HUES6 (cell line): ENCODE measurements at regions not wholly inside any gene's neighbourhood (a gene's known extent, or its start where the extent isn't known, plus 50 kb on each side); places are given as distances from the start of the nearest gene placed in this dataset.

Source experiments
- H3K27ac ChIP-seq: 2 replicates; pipeline ENCODE4 v1.7.0; 2013; ENCODE audit warnings: low read depth, mild to moderate bottlenecking, low read length, inconsistent platforms
- H3K27me3 ChIP-seq: 2 replicates; pipeline ENCODE4 v1.6.1; 2013; ENCODE audit warnings: low read length; ENCODE audit not compliant: control insufficient read depth, insufficient read depth
- H3K36me3 ChIP-seq: 2 replicates; pipeline ENCODE4 v1.6.1; 2013; ENCODE audit warnings: low read length; ENCODE audit not compliant: control insufficient read depth, insufficient read depth
- H3K4me1 ChIP-seq: 2 replicates; pipeline ENCODE4 v1.6.1; 2013; ENCODE audit warnings: low read length; ENCODE audit not compliant: control insufficient read depth, insufficient read depth
- H3K4me3 ChIP-seq: 2 replicates; pipeline ENCODE4 v1.5.1; 2013; ENCODE audit warnings: low read depth, low read length
- H3K9ac ChIP-seq: one replicate; pipeline ENCODE4 v1.6.1; 2013; ENCODE audit warnings: mild to moderate bottlenecking, low read length
- H3K9me3 ChIP-seq: 2 replicates; pipeline ENCODE4 v1.6.1; 2013; ENCODE audit warnings: low read depth, low read length; ENCODE audit not compliant: control insufficient read depth, insufficient read depth

DNA sequence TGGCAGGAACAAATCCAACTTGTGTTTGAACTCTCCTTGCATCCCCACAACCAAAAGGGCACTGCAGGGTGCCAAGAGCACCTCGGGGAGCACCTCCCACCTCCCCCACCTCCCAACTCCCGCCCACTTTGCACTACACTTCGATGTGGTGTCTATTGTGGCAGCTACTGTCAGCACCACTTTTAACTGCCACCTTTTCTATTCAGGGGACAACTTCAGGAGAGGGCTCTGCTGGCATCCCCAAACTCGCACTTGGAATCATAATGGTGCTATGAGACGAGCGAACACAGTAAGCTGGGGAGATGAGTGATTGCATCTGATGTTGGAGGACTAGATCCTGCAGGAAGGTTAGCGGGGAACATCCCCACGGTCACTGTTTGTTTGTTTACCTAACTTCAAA, 238.2 kb upstream of the PROX1 start:
- no peaks in the 10 kb centered on the region for H3K27me3 ChIP-seq
- peaks cover 6% of the 10 kb centered on the region; the same call in 1 of the 2 replicates for H3K9me3 ChIP-seq
- H3K4me1 ChIP-seq, result no peaks in the 10 kb centered on the region; the same call in 1 of the 2 replicates
- no peak overlapping the region for H3K27ac ChIP-seq
- H3K9ac ChIP-seq, result no peak overlapping the region
- H3K4me3 ChIP-seq, result no peak overlapping the region
- no peaks in the 10 kb centered on the region for H3K36me3 ChIP-seq

DNA sequence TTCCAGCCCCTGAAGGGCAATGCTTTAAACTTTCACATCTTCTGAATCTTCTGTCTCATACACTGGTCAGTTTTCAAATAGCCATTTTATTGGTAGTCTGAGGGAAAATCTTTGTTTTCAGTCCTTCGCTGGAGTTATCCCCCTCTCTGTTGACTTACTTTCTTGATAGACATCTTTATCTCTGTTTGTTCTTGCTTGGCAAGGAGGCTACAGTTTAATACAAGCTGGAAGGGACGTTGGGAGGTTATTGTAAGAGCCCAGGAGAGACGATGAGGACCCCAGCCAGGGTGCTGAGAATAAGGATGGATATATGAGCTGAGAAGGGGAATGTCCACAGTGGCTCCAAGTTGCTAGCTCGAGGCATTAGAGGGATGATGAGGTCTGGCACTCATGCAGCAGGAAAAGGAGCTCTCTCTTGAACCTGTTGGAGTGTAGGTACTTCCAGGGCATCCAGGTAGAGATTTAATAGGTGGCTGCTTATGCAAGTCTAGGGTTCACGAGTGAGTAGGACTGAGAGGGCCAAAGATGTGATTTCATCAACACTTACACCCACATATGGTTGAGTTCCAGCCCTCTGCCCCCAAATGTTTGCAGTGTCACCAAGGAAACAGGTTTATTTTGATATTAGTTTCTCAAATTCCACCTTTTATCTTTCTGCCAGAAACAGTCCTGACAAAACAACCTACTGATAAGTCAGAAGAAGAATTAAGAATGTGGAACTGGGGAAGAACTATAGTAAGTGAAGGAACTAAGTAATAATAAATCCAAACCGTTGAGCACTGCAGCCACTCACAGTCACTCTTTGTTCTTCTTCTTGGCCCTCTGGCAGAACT, 237.3 kb upstream of the PROX1 start:
- H3K27ac ChIP-seq, result no peak overlapping the region
- H3K9me3 ChIP-seq, result peaks cover 6% of the 10 kb centered on the region; the same call in 1 of the 2 replicates
- H3K27me3 ChIP-seq, result no peaks in the 10 kb centered on the region
- no peaks in the 10 kb centered on the region for H3K36me3 ChIP-seq
- no peaks in the 10 kb centered on the region for H3K4me1 ChIP-seq
- H3K9ac ChIP-seq, result no peak overlapping the region
- no peak overlapping the region for H3K4me3 ChIP-seq

DNA sequence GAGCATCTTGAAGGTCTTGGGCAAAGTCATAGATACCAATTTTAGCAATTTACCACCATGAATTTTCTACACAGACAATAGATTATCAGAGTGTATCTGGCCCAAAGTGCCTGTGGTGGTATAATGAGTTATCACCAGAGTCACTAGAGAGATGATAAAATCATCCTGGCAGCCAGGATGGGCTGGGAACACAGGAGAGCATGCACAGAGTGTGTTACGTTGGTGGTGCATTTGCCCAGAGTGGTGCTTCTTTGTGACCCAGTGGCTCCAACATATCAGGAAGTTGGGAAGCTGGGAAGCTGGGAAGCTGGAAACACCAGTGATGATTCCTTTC, 236.7 kb upstream of the PROX1 start:
- Histone ChIP-seq H3K4me3 (no peak overlapping the region), H3K4me1 (no peaks in the 10 kb centered on the region), H3K9me3 (peaks cover 6% of the 10 kb centered on the region; the same call in 1 of the 2 replicates), H3K36me3 (no peaks in the 10 kb centered on the region), H3K9ac (no peak overlapping the region), H3K27me3 (no peaks in the 10 kb centered on the region), H3K27ac (no peak overlapping the region)

DNA sequence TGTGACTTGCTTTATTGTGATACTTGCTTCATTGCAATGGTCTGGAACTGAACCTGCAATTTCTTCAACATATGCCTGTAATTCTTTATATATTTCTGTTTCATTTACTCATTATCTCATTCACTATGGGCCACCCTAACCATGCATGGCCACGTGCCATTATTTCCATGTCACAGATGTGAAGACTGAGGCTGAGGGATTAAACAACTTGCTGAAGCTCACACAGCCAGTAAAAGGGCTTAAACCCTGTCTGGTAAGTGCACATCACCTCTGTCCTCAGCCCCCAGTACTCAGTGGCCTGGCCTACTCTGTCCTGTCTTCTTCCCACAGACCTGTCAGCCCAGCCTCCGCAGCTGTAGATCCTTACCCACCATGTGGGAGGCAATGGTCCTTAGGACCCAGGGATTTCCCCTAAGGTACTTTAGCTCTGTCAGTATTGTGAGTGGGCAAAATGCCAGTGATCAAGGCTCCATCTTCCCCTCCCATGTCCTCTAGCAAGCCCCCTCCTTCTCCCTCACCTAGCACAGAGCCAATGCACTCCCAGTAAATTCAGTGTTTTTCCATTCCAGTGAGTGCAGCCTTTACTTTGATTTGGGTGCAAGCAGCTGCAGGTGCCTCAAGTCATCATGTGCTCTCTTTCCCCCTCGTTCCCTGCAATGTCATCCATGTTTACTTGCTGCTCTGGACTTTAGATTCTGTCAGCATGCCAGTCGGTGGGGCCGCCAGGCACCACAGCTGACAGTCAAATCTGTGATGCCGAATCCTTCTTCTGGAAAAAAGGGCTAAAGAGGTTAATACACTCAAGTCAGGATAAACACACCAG, 228.2 kb upstream of the PROX1 start:
- Histone ChIP-seq H3K4me1 (peaks cover 15% of the 10 kb centered on the region; the same call in 1 of the 2 replicates), H3K9me3 (peaks cover 4% of the 10 kb centered on the region; the same call in 1 of the 2 replicates), H3K36me3 (no peaks in the 10 kb centered on the region), H3K9ac (no peak overlapping the region), H3K27ac (no peak overlapping the region), H3K4me3 (no peak overlapping the region), H3K27me3 (no peaks in the 10 kb centered on the region)

DNA sequence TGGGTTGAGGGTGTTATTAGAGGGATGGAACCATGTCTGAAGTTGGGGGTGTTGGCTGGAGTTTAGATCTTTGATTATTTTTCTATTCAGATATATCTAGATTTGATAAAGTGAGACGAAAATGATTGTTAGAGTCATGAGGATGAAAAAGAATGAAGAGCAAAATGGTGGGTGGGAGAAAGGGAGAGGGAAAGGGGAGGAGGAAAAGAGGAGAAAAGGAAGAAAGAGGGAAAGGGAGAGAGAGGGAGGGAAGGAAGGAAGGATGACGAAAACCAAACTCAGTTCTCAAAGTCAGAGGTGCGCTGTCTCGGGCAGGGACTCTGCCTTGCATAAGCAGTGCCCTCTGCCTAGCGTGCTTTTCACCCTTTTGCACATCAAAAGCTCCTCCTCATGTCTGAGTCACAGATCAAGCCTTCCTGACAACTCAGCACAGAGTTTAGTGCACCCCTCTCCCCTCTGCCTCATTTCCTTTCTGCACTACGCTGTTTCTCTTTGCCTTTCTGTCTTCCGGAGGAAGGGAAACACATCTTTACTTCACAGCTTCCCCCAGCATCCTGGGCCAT, 225.8 kb upstream of the PROX1 start:
- H3K27ac ChIP-seq, result no peak overlapping the region
- no peaks in the 10 kb centered on the region for H3K36me3 ChIP-seq
- H3K9ac ChIP-seq, result no peak overlapping the region
- no peaks in the 10 kb centered on the region for H3K27me3 ChIP-seq
- peaks cover 4% of the 10 kb centered on the region; the same call in 1 of the 2 replicates for H3K9me3 ChIP-seq
- H3K4me1 ChIP-seq, result peaks cover 15% of the 10 kb centered on the region; the same call in 1 of the 2 replicates
- H3K4me3 ChIP-seq, result no peak overlapping the region

DNA sequence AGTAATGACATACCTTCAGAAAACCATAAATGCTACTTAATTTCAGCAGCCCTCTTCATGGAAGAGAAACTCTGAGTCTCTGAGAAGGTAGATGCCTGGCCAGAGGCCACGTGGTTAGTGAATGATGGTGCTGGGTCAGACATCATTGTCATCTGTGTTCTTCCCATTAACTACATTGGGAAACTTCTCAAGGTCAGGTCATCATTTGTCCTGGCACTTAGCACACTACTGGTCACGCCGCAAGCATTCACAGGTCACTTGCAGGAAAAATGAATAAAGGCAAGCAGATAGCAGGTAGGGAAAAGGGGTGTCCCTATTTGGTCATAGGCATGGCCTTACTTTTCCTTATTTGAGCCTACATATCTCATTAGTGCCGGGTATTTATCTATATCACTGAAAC, 220.1 kb upstream of the PROX1 start:
- no peaks in the 10 kb centered on the region for H3K36me3 ChIP-seq
- no peak overlapping the region for H3K27ac ChIP-seq
- H3K9me3 ChIP-seq, result no peaks in the 10 kb centered on the region
- H3K4me3 ChIP-seq, result no peak overlapping the region
- H3K4me1 ChIP-seq, result no peaks in the 10 kb centered on the region
- no peak overlapping the region for H3K9ac ChIP-seq
- H3K27me3 ChIP-seq, result no peaks in the 10 kb centered on the region

DNA sequence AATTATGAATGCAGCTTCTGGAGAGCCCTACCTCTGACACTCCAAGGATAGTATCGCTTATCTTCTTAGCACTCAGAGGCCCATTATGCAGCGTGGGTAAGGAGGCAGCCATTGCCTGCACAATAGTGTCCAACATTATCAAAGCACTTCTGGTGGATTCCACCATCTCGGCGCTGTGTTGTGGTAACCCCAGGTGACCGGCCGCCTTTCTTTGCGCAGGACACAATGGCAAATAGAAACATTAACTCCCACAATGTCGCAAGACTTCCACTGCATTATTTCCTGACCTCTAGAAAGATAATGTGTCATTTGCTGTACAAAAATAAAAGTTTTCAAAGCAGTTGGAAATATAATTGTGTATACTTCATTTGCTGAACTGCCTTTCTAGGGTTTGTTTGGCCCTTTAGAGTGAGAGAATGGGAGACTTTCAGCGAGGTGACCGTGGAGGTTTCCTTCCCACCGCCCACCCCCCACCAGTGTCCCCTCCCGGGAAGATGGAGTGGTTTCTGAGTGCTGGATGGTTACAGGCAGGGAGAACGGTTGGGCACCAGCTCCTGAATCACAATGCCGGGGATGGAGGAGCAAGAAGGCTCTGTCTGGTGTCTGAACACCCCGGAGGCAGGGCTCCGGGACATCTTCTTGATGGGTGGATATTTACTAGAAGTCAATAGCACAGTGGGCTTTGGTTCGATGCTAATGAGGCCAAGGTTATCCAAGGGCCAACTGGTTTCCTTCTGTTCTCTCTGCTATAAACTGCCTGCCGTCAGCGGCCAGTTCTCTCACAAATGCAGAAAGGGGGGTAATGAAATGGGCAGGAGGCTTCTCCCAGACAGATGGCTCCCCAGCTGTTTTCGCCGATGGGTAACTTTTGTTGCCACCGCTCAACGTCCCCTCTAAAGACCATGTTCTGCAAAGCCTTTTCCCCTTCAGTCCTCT, 215.4 kb upstream of the PROX1 start:
- no peaks in the 10 kb centered on the region for H3K36me3 ChIP-seq
- no peaks in the 10 kb centered on the region; the same call in 1 of the 2 replicates for H3K9me3 ChIP-seq
- H3K27me3 ChIP-seq, result no peaks in the 10 kb centered on the region
- H3K9ac ChIP-seq, result no peak overlapping the region
- no peak overlapping the region for H3K27ac ChIP-seq
- no peak overlapping the region for H3K4me3 ChIP-seq
- no peaks in the 10 kb centered on the region for H3K4me1 ChIP-seq

DNA sequence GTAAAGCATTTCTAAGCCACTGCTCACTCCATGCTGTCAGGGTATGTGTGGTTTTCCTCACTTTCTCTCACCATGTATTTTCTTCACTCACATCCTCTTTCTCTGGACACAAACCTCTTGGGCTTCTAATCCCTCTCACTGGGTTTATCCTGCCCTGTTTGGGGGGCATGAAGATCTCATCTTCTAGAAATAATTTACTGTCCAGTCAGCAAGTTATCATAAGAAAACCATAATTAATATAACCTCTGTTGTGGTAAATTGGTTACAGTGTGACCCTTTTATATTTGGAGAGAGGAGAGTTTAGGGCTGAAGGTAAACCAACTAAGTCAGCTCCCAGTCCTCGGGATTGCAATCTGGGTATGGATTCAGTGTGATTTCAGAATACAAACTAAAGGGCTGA, 213.8 kb upstream of the PROX1 start:
- no peak overlapping the region for H3K9ac ChIP-seq
- H3K27me3 ChIP-seq, result no peaks in the 10 kb centered on the region
- H3K9me3 ChIP-seq, result no peaks in the 10 kb centered on the region; the same call in 1 of the 2 replicates

DNA sequence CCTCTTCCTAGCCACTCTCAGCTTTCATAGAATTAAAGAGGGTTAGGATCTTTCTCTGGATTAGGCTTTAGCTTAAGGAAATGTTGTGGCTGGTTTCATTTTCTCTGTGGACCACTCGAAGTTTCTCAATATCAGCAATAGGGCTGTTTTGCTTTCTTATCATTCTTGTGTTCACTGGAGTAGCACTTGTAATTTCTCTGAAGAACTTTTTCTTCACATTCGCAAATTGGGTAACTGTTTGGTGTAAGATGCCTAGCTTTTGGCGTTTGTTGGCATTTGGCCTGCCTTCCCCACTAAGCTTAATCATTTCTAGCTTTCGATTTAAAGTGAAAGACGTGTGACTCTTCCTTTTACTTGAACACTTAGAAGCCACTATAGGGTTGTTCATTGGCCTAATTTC, 210.8 kb upstream of the PROX1 start:
- no peaks in the 10 kb centered on the region; the same call in 1 of the 2 replicates for H3K9me3 ChIP-seq
- no peaks in the 10 kb centered on the region for H3K36me3 ChIP-seq
- H3K4me1 ChIP-seq, result no peaks in the 10 kb centered on the region

More for the DNA sequence above, 213.8 kb upstream of the PROX1 start:
- Histone ChIP-seq H3K36me3 (no peaks in the 10 kb centered on the region), H3K4me3 (no peak overlapping the region), H3K27ac (no peak overlapping the region), H3K4me1 (no peaks in the 10 kb centered on the region)

DNA sequence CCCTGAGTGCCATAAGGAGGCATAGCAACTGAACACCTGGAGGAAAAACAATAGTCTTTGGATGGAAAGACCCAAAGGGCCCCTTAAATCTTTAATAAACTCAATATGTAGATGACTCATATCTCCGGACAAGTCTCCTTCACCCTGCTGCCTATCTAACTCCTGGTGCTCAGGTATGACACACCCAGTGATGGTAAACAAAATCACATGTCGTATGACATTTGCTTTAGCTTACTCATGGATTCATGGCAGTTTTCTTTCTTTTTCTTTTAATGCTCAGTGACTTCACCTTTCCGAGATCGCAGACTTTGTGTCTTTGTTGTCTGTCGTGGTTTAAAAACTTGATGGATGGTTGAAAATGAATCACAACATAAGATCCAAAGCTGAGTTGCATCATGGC, 208.5 kb upstream of the PROX1 start:
- Histone ChIP-seq H3K9ac (no peak overlapping the region), H3K27ac (no peak overlapping the region), H3K4me1 (no peaks in the 10 kb centered on the region; the same call in 1 of the 2 replicates), H3K9me3 (no peaks in the 10 kb centered on the region; the same call in 1 of the 2 replicates), H3K36me3 (no peaks in the 10 kb centered on the region), H3K4me3 (no peak overlapping the region), H3K27me3 (no peaks in the 10 kb centered on the region)

More for the DNA sequence above, 210.8 kb upstream of the PROX1 start:
- Histone ChIP-seq H3K27ac (no peak overlapping the region), H3K27me3 (no peaks in the 10 kb centered on the region), H3K9ac (no peak overlapping the region), H3K4me3 (no peak overlapping the region)
